ENCODE measurements at regions not wholly inside any gene's neighbourhood (a gene's known extent, or its start where the extent isn't known, plus 50 kb on each side); places are given as distances from the start of the nearest gene placed in this dataset.

DNA sequence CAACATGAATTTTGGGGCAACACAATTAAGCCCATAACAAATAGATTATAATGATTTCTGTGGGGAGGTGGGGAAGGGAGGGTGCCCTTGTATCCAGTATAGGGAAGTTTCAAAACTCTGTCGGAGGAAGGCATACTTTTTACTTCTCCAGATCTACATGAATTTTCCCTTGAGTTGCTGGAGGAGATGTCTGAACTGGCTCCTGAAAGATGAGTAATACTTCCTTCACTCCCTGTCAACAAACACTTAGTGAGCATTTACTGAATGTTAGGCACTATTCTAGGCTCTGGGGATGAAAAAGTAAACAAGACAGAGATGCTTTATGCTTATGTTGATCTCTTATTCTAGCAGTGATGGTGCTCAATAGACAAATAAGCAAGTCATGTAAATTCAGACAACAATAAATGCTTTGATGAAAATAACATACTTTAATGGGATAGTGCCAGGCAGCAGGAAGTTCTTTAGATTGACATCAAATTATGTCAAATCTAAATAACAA lies 197.9 kb upstream of the ANKH start:
- Histone ChIP-seq H4K20me1 (ENCODE audit: insufficient read depth) (no peaks in the 10 kb centered on the region), H3K79me2 (ENCODE audit: insufficient read depth) (no peaks in the 10 kb centered on the region), H2AFZ (no peak overlapping the region), H3K9me2 (ENCODE audit: insufficient read depth) (no peaks in the 10 kb centered on the region), H3K4me2 (ENCODE audit: unreplicated experiment) (no peak overlapping the region), H3K4me1 (ENCODE audit: insufficient read depth) (no peaks in the 10 kb centered on the region), H3K4me3 (no peak overlapping the region), H3K9me3 (ENCODE audit: low read depth) (no peaks in the 10 kb centered on the region), H3K36me3 (ENCODE audit: low read depth) (no peaks in the 10 kb centered on the region), H3K9ac (no peak overlapping the region), H3K27me3 (replicated peaks; ENCODE audit: insufficient read depth) (no peaks in the 10 kb centered on the region), H3F3A (ENCODE audit: insufficient read depth) (no peaks in the 10 kb centered on the region), H3K27ac (no peak overlapping the region)
- 81 to 90% methylated on average over 1 of the region's 1 CpG for WGBS, 2 experiments (ENCODE audit: low coverage in 1 of 2, low lambda C conversion rate in 2 of 2, missing lambda C conversion rate in 2 of 2)
- in situ Hi-C loops (cut with MboI), result no loop called here
- DNase-seq, result no peak
- TF ChIP-seq EZH2phosphoT487 (IDR thresholded peaks at IDR 0.05; ENCODE audit: insufficient read depth, low read depth) (no peak), EZH2 (IDR thresholded peaks at IDR 0.05; ENCODE audit: insufficient read depth, poor library complexity, severe bottlenecking) (no peak)

DNA sequence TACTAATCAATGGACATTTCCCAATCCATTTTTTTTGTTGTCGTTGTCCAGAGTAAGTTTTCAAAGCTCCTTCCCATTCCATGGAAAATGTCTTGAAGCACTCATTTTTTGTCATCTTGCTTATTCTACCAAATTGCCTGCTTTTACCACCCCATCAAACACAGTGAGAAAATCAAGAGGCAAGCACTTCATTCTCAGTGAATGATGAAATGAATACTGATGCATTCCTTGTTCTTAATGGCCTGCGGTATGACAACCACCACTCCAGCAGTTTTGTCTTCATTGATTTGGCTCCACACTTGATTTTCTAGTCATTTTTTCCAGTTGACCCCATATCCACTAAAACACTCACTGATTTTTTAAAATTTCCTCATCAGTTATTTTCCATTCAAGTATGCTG lies 193.5 kb upstream of the ANKH start:
- no peak overlapping the region for H3K4me3 ChIP-seq
- H3K9me2 ChIP-seq (ENCODE audit: insufficient read depth), result no peaks in the 10 kb centered on the region
- TF ChIP-seq EZH2phosphoT487 (IDR thresholded peaks at IDR 0.05; ENCODE audit: insufficient read depth, low read depth) (no peak), EZH2 (IDR thresholded peaks at IDR 0.05; ENCODE audit: insufficient read depth, poor library complexity, severe bottlenecking) (no peak)
- no peak for DNase-seq
- no peaks in the 10 kb centered on the region for H3K4me1 ChIP-seq (ENCODE audit: insufficient read depth)
- H4K20me1 ChIP-seq (ENCODE audit: insufficient read depth), result no peaks in the 10 kb centered on the region
- no peak overlapping the region for H3K9ac ChIP-seq
- WGBS, 2 experiments (ENCODE audit: low coverage in 1 of 2, low lambda C conversion rate in 2 of 2, missing lambda C conversion rate in 2 of 2), result 31 to 35% methylated on average over 2 of the region's 2 CpGs
- H3K27me3 ChIP-seq (replicated peaks; ENCODE audit: insufficient read depth), result 0 out of 2 replicates have a peak, but pooled peaks cover under 1% of the 10 kb centered on the region
- H3K79me2 ChIP-seq (ENCODE audit: insufficient read depth), result no peaks in the 10 kb centered on the region
- H2AFZ ChIP-seq, result no peak overlapping the region
- H3K36me3 ChIP-seq (ENCODE audit: low read depth), result no peaks in the 10 kb centered on the region
- in situ Hi-C loops (cut with MboI), result no loop called here
- H3F3A ChIP-seq (ENCODE audit: insufficient read depth), result no peaks in the 10 kb centered on the region
- no peak overlapping the region for H3K4me2 ChIP-seq (ENCODE audit: unreplicated experiment)
- H3K9me3 ChIP-seq (ENCODE audit: low read depth), result no peaks in the 10 kb centered on the region
- no peak overlapping the region for H3K27ac ChIP-seq

DNA sequence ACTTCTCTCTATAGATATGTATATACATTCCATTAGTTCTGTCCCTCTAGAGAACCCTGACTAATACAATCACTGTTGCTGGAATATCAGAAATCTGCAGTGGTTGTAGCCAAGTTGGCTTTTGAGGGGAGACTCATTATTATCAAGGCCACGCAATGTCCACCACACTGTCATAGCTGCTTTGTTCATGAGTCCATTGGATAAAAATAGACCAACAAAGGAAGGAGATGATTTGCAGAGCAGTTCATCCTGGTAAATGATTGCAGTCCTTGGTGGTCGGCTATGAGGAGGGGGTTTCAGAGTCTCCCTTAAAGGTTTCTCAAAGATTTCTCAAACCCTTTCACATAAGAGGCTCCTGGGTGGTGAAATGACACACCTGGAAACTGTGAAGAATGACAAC lies 192.8 kb upstream of the ANKH start:
- TF ChIP-seq EZH2 (IDR thresholded peaks at IDR 0.05; ENCODE audit: insufficient read depth, poor library complexity, severe bottlenecking), result no peak
- TF ChIP-seq EZH2phosphoT487 (IDR thresholded peaks at IDR 0.05; ENCODE audit: insufficient read depth, low read depth), result no peak
- no peaks in the 10 kb centered on the region for H3K36me3 ChIP-seq (ENCODE audit: low read depth)
- WGBS, 2 experiments (ENCODE audit: low coverage in 1 of 2, low lambda C conversion rate in 2 of 2, missing lambda C conversion rate in 2 of 2), result 54 to 56% methylated on average over 2 of the region's 2 CpGs
- H3K4me3 ChIP-seq, result no peak overlapping the region
- no peak for DNase-seq
- H3K4me2 ChIP-seq (ENCODE audit: unreplicated experiment), result no peak overlapping the region
- no peak overlapping the region for H3K9ac ChIP-seq
- H3K27ac ChIP-seq, result no peak overlapping the region
- H4K20me1 ChIP-seq (ENCODE audit: insufficient read depth), result no peaks in the 10 kb centered on the region
- 0 out of 2 replicates have a peak, but pooled peaks cover 8% of the 10 kb centered on the region for H3K27me3 ChIP-seq (replicated peaks; ENCODE audit: insufficient read depth)
- no peaks in the 10 kb centered on the region for H3K79me2 ChIP-seq (ENCODE audit: insufficient read depth)
- no peaks in the 10 kb centered on the region for H3K4me1 ChIP-seq (ENCODE audit: insufficient read depth)
- no peaks in the 10 kb centered on the region for H3F3A ChIP-seq (ENCODE audit: insufficient read depth)
- H3K9me3 ChIP-seq (ENCODE audit: low read depth), result no peaks in the 10 kb centered on the region
- H3K9me2 ChIP-seq (ENCODE audit: insufficient read depth), result no peaks in the 10 kb centered on the region
- in situ Hi-C loops (cut with MboI), result no loop called here
- no peak overlapping the region for H2AFZ ChIP-seq

DNA sequence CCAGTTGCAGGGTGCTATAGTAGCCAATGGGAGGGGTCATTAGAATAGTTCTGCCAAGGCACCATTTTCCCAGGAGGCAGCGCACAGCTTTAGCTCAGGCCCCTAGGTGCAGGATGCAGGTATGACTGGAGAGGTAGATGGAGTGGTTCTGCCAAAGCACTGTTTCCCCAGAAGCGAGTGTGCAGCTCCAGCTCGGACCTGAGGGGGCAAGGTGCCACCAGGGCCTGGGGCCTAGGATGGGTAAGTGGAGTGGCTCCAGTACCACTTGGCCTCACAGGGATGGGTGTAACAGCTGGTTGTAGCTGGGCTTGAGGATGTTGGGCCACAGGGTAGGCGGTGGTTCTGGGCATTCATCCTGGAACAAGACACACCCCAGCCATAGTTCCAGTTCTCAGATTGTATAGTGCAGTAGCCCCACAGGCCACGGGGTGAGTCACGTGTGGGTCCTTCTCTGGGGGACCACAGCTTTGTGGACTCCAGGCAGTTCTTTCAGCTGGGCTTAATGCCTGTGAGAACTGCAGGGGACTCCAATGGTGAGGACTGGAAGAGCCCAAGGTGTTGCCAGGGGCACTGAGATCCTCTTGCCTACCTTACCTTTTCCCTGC lies 185.5 kb upstream of the ANKH start:
- 36 to 38% methylated on average over 6 of the region's 6 CpGs for WGBS, 2 experiments (ENCODE audit: low coverage in 1 of 2, low lambda C conversion rate in 2 of 2, missing lambda C conversion rate in 2 of 2)
- H3K27ac ChIP-seq, result no peak overlapping the region
- no peak overlapping the region for H3K4me2 ChIP-seq (ENCODE audit: unreplicated experiment)
- no peaks in the 10 kb centered on the region for H3K36me3 ChIP-seq (ENCODE audit: low read depth)
- H4K20me1 ChIP-seq (ENCODE audit: insufficient read depth), result no peaks in the 10 kb centered on the region
- no peak for DNase-seq
- no peaks in the 10 kb centered on the region for H3F3A ChIP-seq (ENCODE audit: insufficient read depth)
- H3K9me2 ChIP-seq (ENCODE audit: insufficient read depth), result no peaks in the 10 kb centered on the region
- H3K4me1 ChIP-seq (ENCODE audit: insufficient read depth), result no peaks in the 10 kb centered on the region
- H3K4me3 ChIP-seq, result no peak overlapping the region
- no peaks in the 10 kb centered on the region for H3K79me2 ChIP-seq (ENCODE audit: insufficient read depth)
- peaks cover 1% of the 10 kb centered on the region for H3K9me3 ChIP-seq (ENCODE audit: low read depth)
- no peak overlapping the region for H3K9ac ChIP-seq
- in situ Hi-C loops (cut with MboI), result no loop called here
- TF ChIP-seq EZH2phosphoT487 (IDR thresholded peaks at IDR 0.05; ENCODE audit: insufficient read depth, low read depth) (no peak), EZH2 (IDR thresholded peaks at IDR 0.05; ENCODE audit: insufficient read depth, poor library complexity, severe bottlenecking) (no peak)
- no peak overlapping the region for H2AFZ ChIP-seq
- H3K27me3 ChIP-seq (replicated peaks; ENCODE audit: insufficient read depth), result peaks cover 16% of the 10 kb centered on the region; the same call in 1 of the 2 replicates
